ENCODE measurements at regions not wholly inside any gene's neighbourhood (a gene's known extent, or its start where the extent isn't known, plus 50 kb on each side); places are given as distances from the start of the nearest gene placed in this dataset.
"Not testable (repeated sequence)": the region's sequence is repeated elsewhere in the genome, so short reads cannot be mapped to it uniquely, and the experiment has no call there.

GRCh38 chr6:9830808-9831207 lies 584.1 kb downstream of the TFAP2A start:
- POLR2A ChIA-PET: no interaction called here
- BruUV-seq (replicated peaks): no TSS peak
- Histone ChIP-seq H3K4me1 (ENCODE audit: control insufficient read depth, insufficient read depth, low read length) (no peaks in the 10 kb centered on the region), H3K36me3 (ENCODE audit: control insufficient read depth, insufficient read depth, low read length) (no peaks in the 10 kb centered on the region), H3K9me3 (ENCODE audit: control insufficient read depth, insufficient read depth, low read depth, low read length) (no peaks in the 10 kb centered on the region), H3K27ac (ENCODE audit: low read length) (no peak overlapping the region), H3K27me3 (ENCODE audit: control insufficient read depth, insufficient read depth, low read length) (no peaks in the 10 kb centered on the region), H3K4me3 (ENCODE audit: low read depth in 2 of 2, low read length in 2 of 2) (no peak overlapping the region)
- in situ Hi-C loops (cut with HindIII; ENCODE audit: low pct_unique_long_range_greater_than_20kb, low sequenced_read_pairs) (no loop called here), intact Hi-C loops (cut with micrococcal nuclease; ENCODE audit: unreplicated experiment) (no loop called here)
- DNase-seq (ENCODE audit: low read depth, low spot score): no peak
- no peak for ATAC-seq
- CTCF ChIA-PET: no interaction called here
- TF ChIP-seq POLR2AphosphoS5 (IDR thresholded peaks at IDR 0.05; ENCODE audit: low read depth, low read length) (no peak), REST (IDR thresholded peaks at IDR 0.05; ENCODE audit: insufficient read depth in 1 of 2, low read depth in 2 of 2, low read length in 1 of 2) (no peak), CTCF (IDR thresholded peaks at IDR 0.05) (no peak), TCF7L2 (IDR thresholded peaks at IDR 0.05; ENCODE audit: low read depth, low read length) (no peak), SIN3A (IDR thresholded peaks at IDR 0.05; ENCODE audit: borderline replicate concordance, insufficient read depth, low read depth, low read length) (no peak)

- ATAC-seq (no peak), DNase-seq (ENCODE audit: low read depth, low spot score) (no peak)
- Histone ChIP-seq H3K27ac (ENCODE audit: low read length) (no peak overlapping the region), H3K4me3 (ENCODE audit: low read depth in 2 of 2, low read length in 2 of 2) (no peak overlapping the region), H3K9me3 (ENCODE audit: control insufficient read depth, insufficient read depth, low read depth, low read length) (no peaks in the 10 kb centered on the region), H3K27me3 (ENCODE audit: control insufficient read depth, insufficient read depth, low read length) (no peaks in the 10 kb centered on the region), H3K36me3 (ENCODE audit: control insufficient read depth, insufficient read depth, low read length) (no peaks in the 10 kb centered on the region), H3K4me1 (ENCODE audit: control insufficient read depth, insufficient read depth, low read length) (no peaks in the 10 kb centered on the region)
- ChIA-PET POLR2A (no interaction called here), CTCF (no interaction called here)
- intact Hi-C loops (cut with micrococcal nuclease; ENCODE audit: unreplicated experiment) (no loop called here), in situ Hi-C loops (cut with HindIII; ENCODE audit: low pct_unique_long_range_greater_than_20kb, low sequenced_read_pairs) (no loop called here)
- no peak for TF ChIP-seq POLR2AphosphoS5 (IDR thresholded peaks at IDR 0.05; ENCODE audit: low read depth, low read length)
- TF ChIP-seq CTCF (IDR thresholded peaks at IDR 0.05): no peak
- no peak for TF ChIP-seq TCF7L2 (IDR thresholded peaks at IDR 0.05; ENCODE audit: low read depth, low read length)
- TF ChIP-seq REST (IDR thresholded peaks at IDR 0.05; ENCODE audit: insufficient read depth in 1 of 2, low read depth in 2 of 2, low read length in 1 of 2): no peak
- no peak for TF ChIP-seq SIN3A (IDR thresholded peaks at IDR 0.05; ENCODE audit: borderline replicate concordance, insufficient read depth, low read depth, low read length)
- BruUV-seq (replicated peaks): no TSS peak
Measured at GRCh38 chr6:9825526-9825925, 589.3 kb downstream of the TFAP2A start.

- H3K9me3 ChIP-seq (ENCODE audit: control insufficient read depth, insufficient read depth, low read depth, low read length); DNase-seq (ENCODE audit: low read depth, low spot score); ATAC-seq; in situ Hi-C loops (cut with HindIII; ENCODE audit: low pct_unique_long_range_greater_than_20kb, low sequenced_read_pairs); H3K27me3 ChIP-seq (ENCODE audit: control insufficient read depth, insufficient read depth, low read length); H3K4me1 ChIP-seq (ENCODE audit: control insufficient read depth, insufficient read depth, low read length); POLR2A ChIA-PET; CTCF ChIA-PET; H3K4me3 ChIP-seq (ENCODE audit: low read depth in 2 of 2, low read length in 2 of 2); intact Hi-C loops (cut with micrococcal nuclease; ENCODE audit: unreplicated experiment); H3K36me3 ChIP-seq (ENCODE audit: control insufficient read depth, insufficient read depth, low read length); H3K27ac ChIP-seq (ENCODE audit: low read length); BruUV-seq (replicated peaks): not testable (repeated sequence)
Measured at GRCh38 chr6:9810727-9811126, 604.1 kb downstream of the TFAP2A start.

All from Panc1 (cell line).